Tibial nerve (tissue), 4 donors: ENCODE measurements at regions not wholly inside any gene's neighbourhood (a gene's known extent, or its start where the extent isn't known, plus 50 kb on each side); places are given as distances from the start of the nearest gene placed in this dataset.

Experiments
- DNase-seq, 2 donors: peaks; one replicate each; pipeline ENCODE4 v3.0.0-alpha.2; 2019; ENCODE audit warnings: low spot score in 2 of 2
- H3K27ac ChIP-seq, 4 donors: fragments of 200-600 bp; sonication (generic) in 3 of 4; one replicate each; pipeline ENCODE4 v1.5.1; 2017 to 2019; ENCODE audit warnings: mild to moderate bottlenecking in 1 of 4
- H3K27me3 ChIP-seq, 2 donors: fragments of 200-600 bp; sonication (generic) in 1 of 2; one replicate each; pipeline versions ENCODE4 v1.5.1 to v1.6.0; 2017 to 2019
- H3K36me3 ChIP-seq, 3 donors: fragments of 200-600 bp; sonication (generic); one replicate each; pipeline ENCODE4 v1.5.1; 2018 to 2019
- H3K4me1 ChIP-seq, 4 donors: fragments of 200-600 bp; sonication (generic) in 3 of 4; one replicate each; pipeline ENCODE4 v1.5.1; 2017 to 2019
- H3K4me3 ChIP-seq, 4 donors: fragments of 200-600 bp; sonication (generic) in 3 of 4; one replicate each; pipeline ENCODE4 v1.5.1; 2017 to 2019; ENCODE audit warnings: mild to moderate bottlenecking in 1 of 4, moderate library complexity in 1 of 4
- H3K9me3 ChIP-seq, 4 donors: fragments of 200-600 bp; sonication (generic) in 3 of 4; one replicate each; pipeline ENCODE4 v1.5.1; 2017 to 2019
- CTCF ChIP-seq, 5 experiments: fragments of 200-600 bp in 3 of 5; fragments of 450-650 bp in 2 of 5; sonication (generic) in 3 of 5; IDR thresholded peaks; one replicate each; pipeline ENCODE4 v1.5.1; 2016 to 2019; ENCODE audit warnings: antibody characterized with exemption in 5 of 5, mild to moderate bottlenecking in 3 of 5, moderate library complexity in 2 of 5
- EP300 ChIP-seq, 2 donors: sonication (generic); formaldehyde crosslinking; IDR thresholded peaks; one replicate each; pipeline ENCODE4 v1.6.1; 2017; ENCODE audit warnings: antibody characterized with exemption in 2 of 2, mild to moderate bottlenecking in 1 of 2
- POLR2A ChIP-seq, 2 donors: fragments of 450-650 bp; IDR thresholded peaks; one replicate each; pipeline ENCODE4 v1.6.1; 2017; ENCODE audit warnings: antibody characterized with exemption in 2 of 2, mild to moderate bottlenecking in 2 of 2, moderate library complexity in 2 of 2
- WGBS, 2 donors: methylation state at CpG; one replicate each; pipeline ENCODE4 v1.1.5; 2018; 5-methylcytosine and 5-hydroxymethylcytosine counted together

- DNase-seq = peak in 1 of 2 donors; percentile 13
- WGBS, 2 donors = 73 to 77% methylated on average over 10 to 15 of the region's 15 CpGs
- Histone ChIP-seq H3K4me3 (no peak overlapping the region), H3K27ac (peak overlapping the region in 2 of 4 donors; percentile 36 to 96), H3K9me3 (no peaks in the 10 kb centered on the region), H3K36me3 (no peaks in the 10 kb centered on the region), H3K4me1 (peaks cover 0 to 100% (median 55%) of the 10 kb centered on the region in 4 donors), H3K27me3 (no peaks in the 10 kb centered on the region)
- TF ChIP-seq POLR2A (IDR thresholded peaks at IDR 0.05) = no peak
- no peak for TF ChIP-seq EP300 (IDR thresholded peaks at IDR 0.05)
- no peak for TF ChIP-seq CTCF (IDR thresholded peaks at IDR 0.05)
These were observed 188.3 kb downstream of the SEC14L1 start for GRCh38 chr17:77328823-77329740.

GRCh38 chr17:77329741-77330531 lies 189.2 kb downstream of the SEC14L1 start:
- Histone ChIP-seq H3K4me3 (no peak overlapping the region), H3K36me3 (no peaks in the 10 kb centered on the region), H3K9me3 (no peaks in the 10 kb centered on the region), H3K27ac (peak overlapping the region in 2 of 4 donors; percentile 36 to 96), H3K27me3 (no peaks in the 10 kb centered on the region), H3K4me1 (peaks cover 0 to 92% (median 49%) of the 10 kb centered on the region in 4 donors)
- TF ChIP-seq CTCF (IDR thresholded peaks at IDR 0.05) (no peak), POLR2A (IDR thresholded peaks at IDR 0.05) (no peak), EP300 (IDR thresholded peaks at IDR 0.05) (no peak)
- DNase-seq = peak in 1 of 2 donors; percentile 11
- WGBS, 2 donors = 78 to 84% methylated on average over 17 to 18 of the region's 21 CpGs

GRCh38 chr17:77330602-77331081 lies 189.9 kb downstream of the SEC14L1 start:
- WGBS, 2 donors = 69 to 77% methylated on average over 9 of the region's 10 CpGs
- no peak overlapping the region for H3K4me3 ChIP-seq
- no peaks in the 10 kb centered on the region for H3K9me3 ChIP-seq
- no peak for TF ChIP-seq EP300 (IDR thresholded peaks at IDR 0.05)
- no peak for TF ChIP-seq CTCF (IDR thresholded peaks at IDR 0.05)
- no peak for TF ChIP-seq POLR2A (IDR thresholded peaks at IDR 0.05)
- H3K4me1 ChIP-seq = peaks cover 0 to 85% (median 44%) of the 10 kb centered on the region in 4 donors
- H3K27me3 ChIP-seq = no peaks in the 10 kb centered on the region
- H3K36me3 ChIP-seq = no peaks in the 10 kb centered on the region
- peak overlapping the region in 2 of 4 donors; percentile 81 to 96 for H3K27ac ChIP-seq
- DNase-seq = peak in 1 of 2 donors; percentile 9

- no peaks in the 10 kb centered on the region for H3K36me3 ChIP-seq
- no peaks in the 10 kb centered on the region for H3K27me3 ChIP-seq
- peaks cover 0 to 77% (median 36%) of the 10 kb centered on the region in 4 donors for H3K4me1 ChIP-seq
- 8 to 9% methylated on average over 23 of the region's 23 CpGs for WGBS, 2 donors
- peaks cover 0 to 1% (median 0%) of the 10 kb centered on the region in 4 donors for H3K9me3 ChIP-seq
- peak overlapping the region in 1 of 4 donors; percentile 17 for H3K4me3 ChIP-seq
- peak overlapping the region; percentile 24 to 96 (median 66) for H3K27ac ChIP-seq
- DNase-seq = peak; percentile 91 to 98
- TF ChIP-seq POLR2A (IDR thresholded peaks at IDR 0.05) (peak in 1 of 2 donors; percentile 29), CTCF (IDR thresholded peaks at IDR 0.05) (peak; percentile 92 to 98 (median 93)), EP300 (IDR thresholded peaks at IDR 0.05) (peak in 1 of 2 donors; percentile 76)
These were observed 190.6 kb downstream of the SEC14L1 start for GRCh38 chr17:77331301-77331864.
